ENCODE measurements at regions not wholly inside any gene's neighbourhood (a gene's known extent, or its start where the extent isn't known, plus 50 kb on each side); places are given as distances from the start of the nearest gene placed in this dataset.

GRCh38 chr15:68498076-68498475 lies 66.1 kb upstream of the ITGA11 start:
- Histone ChIP-seq H2BK12ac (ENCODE audit: low read depth, low read length) (no peak overlapping the region), H2BK5ac (ENCODE audit: low read depth, low read length) (no peak overlapping the region), H3K27ac (ENCODE audit: low read depth, low read length) (no peak overlapping the region), H4K91ac (replicated peaks; ENCODE audit: insufficient read length, low read length) (no peak overlapping the region), H4K5ac (ENCODE audit: insufficient read length, low read depth, low read length) (no peak overlapping the region), H3K4me3 (ENCODE audit: extremely low read depth in 1 of 4, insufficient read depth in 2 of 4, low read depth in 3 of 4, low read length in 4 of 4) (no peak overlapping the region), H3K14ac (ENCODE audit: insufficient read length) (no peak overlapping the region), H3K27me3 (replicated peaks in 1 of 4; ENCODE audit: control insufficient read depth in 3 of 4, extremely low read depth in 1 of 4, insufficient read depth in 3 of 4, low read length in 3 of 4) (no peaks in the 10 kb centered on the region; a peak in 1 of 7 replicates), H3K36me3 (ENCODE audit: control insufficient read depth in 2 of 4, insufficient read depth in 4 of 4, low read length in 3 of 4) (no peaks in the 10 kb centered on the region), H4K8ac (ENCODE audit: extremely low read depth, insufficient read depth, low read length) (no peak overlapping the region), H2BK15ac (ENCODE audit: low read length) (no peak overlapping the region), H2BK120ac (replicated peaks; ENCODE audit: low read depth, low read length) (no peak overlapping the region), H3K4me2 (ENCODE audit: insufficient read depth in 1 of 2, low read depth in 2 of 2, low read length in 2 of 2) (no peak overlapping the region), H2AK5ac (ENCODE audit: low read depth, low read length) (no peak overlapping the region), H4K20me1 (replicated peaks in 1 of 2; ENCODE audit: control insufficient read depth in 1 of 2, insufficient read depth in 2 of 2, low read length in 2 of 2) (no peaks in the 10 kb centered on the region), H3K9me3 (ENCODE audit: insufficient read depth in 2 of 2, low read depth in 1 of 2, low read length in 1 of 2) (no peaks in the 10 kb centered on the region), H3K56ac (replicated peaks; ENCODE audit: insufficient read length, low read depth, low read length) (no peak overlapping the region), H3K23ac (ENCODE audit: insufficient read length) (no peak overlapping the region), H2BK20ac (ENCODE audit: low read length) (no peak overlapping the region), H3K79me2 (ENCODE audit: control insufficient read depth in 1 of 2, insufficient read depth in 2 of 2, low read length in 2 of 2) (no peaks in the 10 kb centered on the region), H3K9ac (replicated peaks in 1 of 4; ENCODE audit: extremely low read depth in 1 of 4, low read depth in 3 of 4, low read length in 3 of 4) (no peak overlapping the region), H3K79me1 (ENCODE audit: low read depth, low read length) (no peaks in the 10 kb centered on the region; the same call in 1 of the 2 replicates), H3K4me1 (replicated peaks in 1 of 4; ENCODE audit: control insufficient read depth in 3 of 4, insufficient read depth in 4 of 4, low read length in 3 of 4) (no peaks in the 10 kb centered on the region), H2AFZ (ENCODE audit: low read length) (no peak overlapping the region), H3K23me2 (ENCODE audit: low read depth, low read length) (no peaks in the 10 kb centered on the region), H3K18ac (ENCODE audit: extremely low read depth, low read length) (no peak overlapping the region), H3K4ac (replicated peaks; ENCODE audit: insufficient read length, low read depth, low read length) (no peak overlapping the region)
- ChIA-PET POLR2A (ENCODE audit: partially characterized antibody) (interaction anchor here (0.5 kb wide), 1 partner anchor 323 kb away, joined by 3 read pairs; the partner anchor contains the start of gene ANP32A), CTCF (ENCODE audit: partially characterized antibody) (interaction anchor here (0.6 to 1.2 kb wide), 2 partner anchors 19 to 28 kb away, joined by 3 read pairs; no protein-coding TSS in a partner anchor)
- DNase-seq (ENCODE audit: low read depth in 1 of 2, low spot score in 2 of 2), result peak in 1 of 2 experiments; percentile 10
- FAIRE-seq, result no peak
- WGBS, 2 experiments (ENCODE audit: extremely low coverage in 1 of 2, insufficient coverage in 1 of 2, insufficient read length in 1 of 2, insufficient replicate concordance in 2 of 2, low coverage in 1 of 2, low lambda C conversion rate in 2 of 2, missing lambda C conversion rate in 1 of 2), result 90% methylated on average over 2 of the region's 2 CpGs; no CpG with 5 or more reads in 1 of the 2 experiments
- no peak for TF ChIP-seq EZH2 (IDR thresholded peaks at IDR 0.05; ENCODE audit: low read depth, low read length, severe bottlenecking)
- no peak for TF ChIP-seq NANOG (IDR thresholded peaks at IDR 0.05; ENCODE audit: insufficient read depth, low read depth, low read length, poor library complexity, severe bottlenecking)
- no peak for TF ChIP-seq HDAC2 (IDR thresholded peaks at IDR 0.05; ENCODE audit: borderline replicate concordance in 1 of 2, low read depth in 2 of 2, low read length in 2 of 2)
- TF ChIP-seq RBBP5 (IDR thresholded peaks at IDR 0.05; ENCODE audit: borderline replicate concordance, low read depth, low read length), result no peak
- no peak for TF ChIP-seq TBP (IDR thresholded peaks at IDR 0.05; ENCODE audit: low read depth, low read length)
- no peak for TF ChIP-seq CEBPB (IDR thresholded peaks at IDR 0.05; ENCODE audit: low read depth, low read length)
- TF ChIP-seq KDM1A (IDR thresholded peaks at IDR 0.05; ENCODE audit: borderline replicate concordance, low read length), result no peak
- TF ChIP-seq CHD2 (IDR thresholded peaks at IDR 0.05; ENCODE audit: low read length), result no peak
- TF ChIP-seq TCF12 (IDR thresholded peaks at IDR 0.05; ENCODE audit: low read depth, low read length), result no peak
- no peak for TF ChIP-seq CTCF (IDR thresholded peaks at IDR 0.05; ENCODE audit: control extremely low read depth in 1 of 3, insufficient read depth in 1 of 3, low read depth in 1 of 3, low read length in 3 of 3)
- no peak for TF ChIP-seq JUND (IDR thresholded peaks at IDR 0.05; ENCODE audit: low read length)
- TF ChIP-seq NRF1 (IDR thresholded peaks at IDR 0.05; ENCODE audit: low read depth, low read length), result no peak
